HG02623 (cell line): ENCODE measurements at regions not wholly inside any gene's neighbourhood (a gene's known extent, or its start where the extent isn't known, plus 50 kb on each side); places are given as distances from the start of the nearest gene placed in this dataset.
"Not testable (repeated sequence)": the region's sequence is repeated elsewhere in the genome, so short reads cannot be mapped to it uniquely, and the experiment has no call there.

Experiments
- ATAC-seq: cut with Tn5 transposase; IDR thresholded peaks from one replicate; pipeline ENCODE4 v1.9.1; 2021; ENCODE audit warnings: moderate library complexity; ENCODE audit not compliant: unreplicated experiment

GRCh38 chr16:46519063-46519462 is 102.1 kb downstream of the SHCBP1 start:
- no peak for ATAC-seq

GRCh38 chr16:46496701-46497100 is 124.5 kb downstream of the SHCBP1 start:
- ATAC-seq = no peak

- no peak for ATAC-seq
Measured at GRCh38 chr16:46482895-46483294, 138.3 kb downstream of the SHCBP1 start.

GRCh38 chr16:46466239-46466638 is 154.9 kb downstream of the SHCBP1 start:
- ATAC-seq = no peak

- ATAC-seq = not testable (repeated sequence)
Measured at GRCh38 chr16:46454801-46455200, 166.4 kb downstream of the SHCBP1 start.

- ATAC-seq = no peak
Measured at GRCh38 chr16:46428108-46429061, 192.8 kb downstream of the SHCBP1 start.

- ATAC-seq = no peak
Measured at GRCh38 chr16:46427340-46428107, 193.7 kb downstream of the SHCBP1 start.

GRCh38 chr16:46426336-46426735 is 194.8 kb downstream of the SHCBP1 start:
- ATAC-seq = no peak

GRCh38 chr16:46404028-46404427 is 217.2 kb downstream of the SHCBP1 start:
- no peak for ATAC-seq

- ATAC-seq = not testable (repeated sequence)
Measured at GRCh38 chr16:46398559-46398958, 222.6 kb downstream of the SHCBP1 start.

- not testable (repeated sequence) for ATAC-seq
Measured at GRCh38 chr16:46396883-46397270, 224.3 kb downstream of the SHCBP1 start.

- ATAC-seq = not testable (repeated sequence)
Measured at GRCh38 chr16:46396131-46396882, 224.9 kb downstream of the SHCBP1 start.

- ATAC-seq = not testable (repeated sequence)
Measured at GRCh38 chr16:46395391-46395921, 225.7 kb downstream of the SHCBP1 start.

- ATAC-seq = not testable (repeated sequence)
Measured at GRCh38 chr16:46394963-46395362, 226.2 kb downstream of the SHCBP1 start.

GRCh38 chr16:46394149-46394548 is 227.0 kb downstream of the SHCBP1 start:
- not testable (repeated sequence) for ATAC-seq

- not testable (repeated sequence) for ATAC-seq
Measured at GRCh38 chr16:46392930-46393722, 228.1 kb downstream of the SHCBP1 start.

GRCh38 chr16:46390660-46391462 is 230.3 kb downstream of the SHCBP1 start:
- ATAC-seq = not testable (repeated sequence)

GRCh38 chr16:46389561-46390041 is 231.6 kb downstream of the SHCBP1 start:
- ATAC-seq = not testable (repeated sequence)

GRCh38 chr16:46388939-46389491 is 232.2 kb downstream of the SHCBP1 start:
- ATAC-seq = not testable (repeated sequence)
